ENCODE measurements at regions not wholly inside any gene's neighbourhood (a gene's known extent, or its start where the extent isn't known, plus 50 kb on each side); places are given as distances from the start of the nearest gene placed in this dataset.

DNA sequence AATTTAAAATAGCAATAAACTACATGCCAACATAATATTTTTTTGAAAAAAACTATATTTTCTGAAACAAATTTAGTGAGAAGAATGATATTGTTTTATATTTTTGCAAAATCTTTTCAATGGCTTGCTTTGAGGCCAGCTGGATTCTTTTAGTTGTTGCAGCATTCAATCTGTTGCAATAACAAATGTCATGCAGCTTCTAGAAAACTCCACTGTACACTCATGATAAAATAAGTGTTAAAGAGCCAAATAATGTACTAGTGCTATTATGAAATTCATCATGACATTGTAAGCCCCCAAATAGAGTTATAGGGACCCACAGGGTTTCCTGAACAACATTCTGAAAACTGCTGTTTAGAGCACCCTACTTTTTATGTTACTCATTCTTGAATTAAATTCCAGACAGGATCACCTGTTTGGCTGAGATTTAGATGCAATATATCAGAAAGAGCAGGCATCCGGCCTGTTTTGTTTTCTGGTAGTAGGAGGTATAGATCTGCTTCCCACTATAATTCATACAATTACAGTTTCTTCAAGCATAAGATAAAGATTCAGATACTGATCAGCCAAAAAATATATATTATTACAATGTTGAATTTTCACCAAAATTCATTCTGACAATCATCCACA lies 703.0 kb upstream of the ZNF385D start:
- no peaks in the 10 kb centered on the region for H3K9me3 ChIP-seq (ENCODE audit: low read depth, low read length)
- no peak overlapping the region for H3K9ac ChIP-seq (ENCODE audit: insufficient read length)
- H3K36me3 ChIP-seq (ENCODE audit: insufficient read depth, low read length), result no peaks in the 10 kb centered on the region
- DNase-seq (ENCODE audit: low read depth, low spot score), result no peak
- no peak overlapping the region for H3K27ac ChIP-seq
- no peak for TF ChIP-seq POLR2AphosphoS5 (IDR thresholded peaks at IDR 0.05; ENCODE audit: borderline replicate concordance, low read depth, low read length)
- TF ChIP-seq EZH2 (IDR thresholded peaks at IDR 0.05), result no peak
- no peak for TF ChIP-seq FOXP2 (optimal IDR thresholded peaks at IDR 0.05; ENCODE audit: control extremely low read depth, extremely low read length, insufficient read depth)
- no peak overlapping the region for H3K4me3 ChIP-seq

DNA sequence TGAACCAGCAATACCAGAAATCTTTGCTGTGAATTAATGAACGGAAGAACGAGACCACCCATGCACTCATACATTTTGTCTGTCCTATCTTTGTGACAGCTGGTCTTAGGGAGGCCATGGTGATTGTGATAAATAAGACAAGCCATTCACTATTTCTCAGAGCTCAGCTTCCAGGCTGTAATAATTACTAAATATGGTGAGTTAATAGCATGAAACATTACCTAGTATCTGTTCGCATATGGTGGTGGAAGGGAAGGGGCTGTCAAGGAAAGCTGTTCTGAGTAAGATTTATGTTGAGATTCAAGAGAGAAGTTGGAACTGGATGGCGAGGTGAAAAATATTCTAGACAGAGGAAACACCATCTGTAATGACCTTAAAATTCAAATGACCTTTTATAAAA lies 719.0 kb upstream of the ZNF385D start:
- no peak for DNase-seq (ENCODE audit: low read depth, low spot score)
- TF ChIP-seq FOXP2 (optimal IDR thresholded peaks at IDR 0.05; ENCODE audit: control extremely low read depth, extremely low read length, insufficient read depth) (no peak), POLR2AphosphoS5 (IDR thresholded peaks at IDR 0.05; ENCODE audit: borderline replicate concordance, low read depth, low read length) (no peak), EZH2 (IDR thresholded peaks at IDR 0.05) (no peak)
- Histone ChIP-seq H3K36me3 (ENCODE audit: insufficient read depth, low read length) (no peaks in the 10 kb centered on the region), H3K27ac (no peak overlapping the region), H3K9ac (ENCODE audit: insufficient read length) (no peak overlapping the region), H3K4me3 (no peak overlapping the region), H3K9me3 (ENCODE audit: low read depth, low read length) (no peaks in the 10 kb centered on the region)

DNA sequence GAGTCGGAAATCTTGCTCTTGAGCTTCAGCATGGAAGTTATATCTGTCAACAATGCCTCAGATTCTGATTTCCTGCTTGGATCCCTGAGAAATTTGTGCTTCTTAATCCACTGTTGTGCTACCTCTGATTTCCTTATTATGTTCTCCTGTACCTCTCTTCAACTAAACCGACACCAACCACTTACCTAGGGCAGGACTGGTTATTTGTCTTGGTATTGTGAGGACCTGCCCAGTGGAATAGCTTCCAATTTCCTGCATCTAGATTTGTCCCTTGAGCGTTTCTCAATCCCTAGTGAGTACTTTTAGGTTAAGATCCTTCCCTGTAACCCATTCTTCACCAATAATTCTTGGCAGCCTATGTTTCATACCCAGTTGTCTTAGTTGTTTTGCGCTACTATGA lies 720.5 kb upstream of the ZNF385D start:
- H3K9me3 ChIP-seq (ENCODE audit: low read depth, low read length), result no peaks in the 10 kb centered on the region
- no peaks in the 10 kb centered on the region for H3K36me3 ChIP-seq (ENCODE audit: insufficient read depth, low read length)
- H3K27ac ChIP-seq, result no peak overlapping the region
- no peak overlapping the region for H3K4me3 ChIP-seq
- no peak for DNase-seq (ENCODE audit: low read depth, low spot score)
- TF ChIP-seq EZH2 (IDR thresholded peaks at IDR 0.05) (no peak), FOXP2 (optimal IDR thresholded peaks at IDR 0.05; ENCODE audit: control extremely low read depth, extremely low read length, insufficient read depth) (no peak), POLR2AphosphoS5 (IDR thresholded peaks at IDR 0.05; ENCODE audit: borderline replicate concordance, low read depth, low read length) (no peak)
- H3K9ac ChIP-seq (ENCODE audit: insufficient read length), result no peak overlapping the region

DNA sequence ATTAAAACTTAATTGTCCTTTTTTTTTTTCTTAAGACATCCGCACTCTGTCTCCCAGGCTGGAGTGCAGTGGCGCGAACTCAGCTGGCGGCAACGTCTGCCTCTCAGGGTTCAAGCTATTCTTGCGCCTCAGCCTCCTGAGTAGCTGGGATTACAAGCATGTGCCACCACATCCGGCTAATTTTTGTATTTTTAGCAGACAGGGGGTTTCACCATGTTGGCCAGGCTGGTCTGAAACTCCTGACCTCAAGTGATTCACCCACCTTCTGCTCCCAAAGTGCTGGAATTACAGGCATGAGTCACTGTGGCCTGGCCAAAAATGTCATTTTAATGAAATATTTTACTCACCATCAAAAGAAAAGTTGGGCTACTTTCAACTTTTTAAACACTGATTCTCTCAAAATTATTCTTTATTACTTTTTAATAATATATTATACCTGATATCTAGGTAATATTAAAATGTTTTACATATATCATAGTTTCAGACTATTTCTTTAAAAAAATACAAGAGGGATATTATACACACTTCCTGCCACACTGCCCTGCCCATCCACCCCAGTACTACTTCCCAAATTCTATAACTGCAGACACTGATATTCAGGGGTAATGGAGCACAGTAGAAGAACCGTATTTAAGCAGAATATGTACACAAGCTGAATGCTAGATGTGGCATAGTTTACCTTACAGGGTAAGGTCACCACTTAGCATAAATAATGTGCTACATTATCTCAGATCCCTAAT lies 723.9 kb upstream of the ZNF385D start:
- Histone ChIP-seq H3K27ac (no peak overlapping the region), H3K9me3 (ENCODE audit: low read depth, low read length) (no peaks in the 10 kb centered on the region), H3K36me3 (ENCODE audit: insufficient read depth, low read length) (no peaks in the 10 kb centered on the region), H3K4me3 (no peak overlapping the region), H3K9ac (ENCODE audit: insufficient read length) (no peak overlapping the region)
- TF ChIP-seq EZH2 (IDR thresholded peaks at IDR 0.05), result no peak
- DNase-seq (ENCODE audit: low read depth, low spot score), result no peak

DNA sequence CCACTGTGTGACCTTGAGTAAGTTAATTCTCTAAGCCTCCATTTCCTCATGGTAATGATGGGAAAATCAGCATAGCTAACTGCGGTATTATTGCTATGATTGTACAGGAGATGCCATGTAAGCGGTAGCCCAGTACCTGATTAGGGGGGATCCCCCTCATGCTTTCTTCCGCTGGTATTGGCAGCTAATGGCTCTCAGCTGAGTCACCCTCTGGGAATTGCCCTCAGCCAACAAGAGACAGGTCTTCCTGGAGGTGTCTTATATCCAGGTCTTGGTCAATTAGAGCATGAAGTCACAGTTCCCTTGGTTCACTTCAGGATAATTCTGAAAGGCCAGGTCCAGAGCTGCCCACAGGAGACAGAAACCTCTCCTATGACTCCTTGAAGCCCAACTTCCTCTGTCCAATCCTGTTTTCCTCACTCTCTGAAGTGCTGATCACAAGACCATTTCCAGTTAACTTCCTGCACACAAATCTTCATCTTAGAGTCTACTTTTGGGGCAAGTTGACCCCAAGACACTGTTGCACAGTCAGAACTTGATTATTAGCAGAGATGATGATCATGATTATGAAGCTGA lies 724.7 kb upstream of the ZNF385D start:
- TF ChIP-seq FOXP2 (optimal IDR thresholded peaks at IDR 0.05; ENCODE audit: control extremely low read depth, extremely low read length, insufficient read depth) (no peak), POLR2AphosphoS5 (IDR thresholded peaks at IDR 0.05; ENCODE audit: borderline replicate concordance, low read depth, low read length) (no peak), EZH2 (IDR thresholded peaks at IDR 0.05) (no peak)
- H3K4me3 ChIP-seq, result no peak overlapping the region
- no peak overlapping the region for H3K9ac ChIP-seq (ENCODE audit: insufficient read length)
- no peak for DNase-seq (ENCODE audit: low read depth, low spot score)
- no peaks in the 10 kb centered on the region for H3K36me3 ChIP-seq (ENCODE audit: insufficient read depth, low read length)
- H3K9me3 ChIP-seq (ENCODE audit: low read depth, low read length), result no peaks in the 10 kb centered on the region
- no peak overlapping the region for H3K27ac ChIP-seq

DNA sequence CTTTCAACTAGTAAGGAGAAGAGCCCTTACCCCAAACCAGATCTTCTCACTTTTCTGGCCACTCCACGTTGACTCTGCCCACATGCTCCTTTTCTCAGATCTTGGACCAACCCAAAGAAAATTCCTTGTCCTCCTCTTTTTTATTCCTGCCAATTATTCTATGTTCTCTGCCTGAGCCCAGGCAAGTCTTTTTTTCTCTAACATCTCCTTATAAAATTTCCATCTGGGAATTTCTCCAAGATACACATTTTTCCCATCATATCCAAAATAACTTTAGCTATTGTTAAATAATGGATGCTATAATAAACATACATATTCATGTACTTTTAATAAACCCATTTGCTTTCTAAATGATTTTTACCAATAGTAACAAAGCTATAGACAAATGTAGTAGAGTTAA lies 726.0 kb upstream of the ZNF385D start:
- H3K9me3 ChIP-seq (ENCODE audit: low read depth, low read length), result no peaks in the 10 kb centered on the region
- TF ChIP-seq EZH2 (IDR thresholded peaks at IDR 0.05), result no peak
- TF ChIP-seq FOXP2 (optimal IDR thresholded peaks at IDR 0.05; ENCODE audit: control extremely low read depth, extremely low read length, insufficient read depth), result no peak
- no peak for TF ChIP-seq POLR2AphosphoS5 (IDR thresholded peaks at IDR 0.05; ENCODE audit: borderline replicate concordance, low read depth, low read length)

DNA sequence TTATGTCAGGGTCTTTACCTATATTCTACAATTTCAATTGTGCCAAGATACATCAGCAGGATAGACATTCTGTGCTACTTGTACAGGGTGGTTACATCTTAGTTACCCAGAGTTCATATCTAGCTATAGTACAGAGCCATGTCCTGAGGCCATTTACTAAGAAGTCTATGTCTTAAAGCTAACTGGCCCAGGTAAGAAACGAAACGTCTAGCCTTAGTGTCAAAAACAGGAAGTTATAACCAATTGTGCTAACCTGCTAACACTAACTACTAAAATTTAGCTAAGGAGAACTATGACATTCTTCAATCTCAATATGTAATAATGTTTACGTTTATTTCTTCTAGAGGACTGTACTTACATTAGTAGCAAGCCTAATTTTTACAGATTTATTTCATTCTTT lies 717.2 kb upstream of the UBE2E2 start:
- Histone ChIP-seq H3K36me3 (ENCODE audit: insufficient read depth, low read length) (no peaks in the 10 kb centered on the region), H3K9ac (ENCODE audit: insufficient read length) (no peak overlapping the region), H3K27ac (no peak overlapping the region), H3K9me3 (ENCODE audit: low read depth, low read length) (no peaks in the 10 kb centered on the region), H3K4me3 (no peak overlapping the region)
- DNase-seq (ENCODE audit: low read depth, low spot score), result no peak
- TF ChIP-seq FOXP2 (optimal IDR thresholded peaks at IDR 0.05; ENCODE audit: control extremely low read depth, extremely low read length, insufficient read depth), result no peak
- no peak for TF ChIP-seq EZH2 (IDR thresholded peaks at IDR 0.05)
- no peak for TF ChIP-seq POLR2AphosphoS5 (IDR thresholded peaks at IDR 0.05; ENCODE audit: borderline replicate concordance, low read depth, low read length)

More for the DNA sequence above, 726.0 kb upstream of the ZNF385D start:
- Histone ChIP-seq H3K9ac (ENCODE audit: insufficient read length) (no peak overlapping the region), H3K4me3 (no peak overlapping the region), H3K27ac (no peak overlapping the region), H3K36me3 (ENCODE audit: insufficient read depth, low read length) (no peaks in the 10 kb centered on the region)
- DNase-seq (ENCODE audit: low read depth, low spot score), result no peak

DNA sequence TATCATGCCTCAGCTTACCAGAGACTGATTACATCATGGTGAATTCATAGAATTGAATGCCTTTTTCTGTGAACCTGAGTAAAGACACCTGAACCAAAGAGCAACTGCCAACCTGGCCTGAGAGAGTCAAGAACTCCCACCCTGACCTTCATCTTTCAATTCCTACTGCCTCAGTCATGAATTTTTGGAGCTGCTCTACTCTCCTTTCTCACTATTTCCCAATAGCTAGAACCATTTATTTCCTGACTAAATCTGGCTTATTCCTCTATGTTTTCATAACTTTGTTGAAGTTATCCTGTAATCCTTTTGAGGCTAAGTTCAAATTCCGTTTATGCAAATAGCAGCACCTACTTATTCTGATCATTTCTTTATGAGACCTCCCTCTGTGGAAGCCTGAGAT lies 712.4 kb upstream of the UBE2E2 start:
- Histone ChIP-seq H3K9ac (ENCODE audit: insufficient read length) (no peak overlapping the region), H3K4me3 (no peak overlapping the region), H3K9me3 (ENCODE audit: low read depth, low read length) (no peaks in the 10 kb centered on the region), H3K27ac (no peak overlapping the region), H3K36me3 (ENCODE audit: insufficient read depth, low read length) (no peaks in the 10 kb centered on the region)
- DNase-seq (ENCODE audit: low read depth, low spot score), result no peak
- TF ChIP-seq FOXP2 (optimal IDR thresholded peaks at IDR 0.05; ENCODE audit: control extremely low read depth, extremely low read length, insufficient read depth) (no peak), EZH2 (IDR thresholded peaks at IDR 0.05) (no peak), POLR2AphosphoS5 (IDR thresholded peaks at IDR 0.05; ENCODE audit: borderline replicate concordance, low read depth, low read length) (no peak)

All from SK-N-MC (cell line).